HG03354 (cell line): ENCODE measurements at regions not wholly inside any gene's neighbourhood (a gene's known extent, or its start where the extent isn't known, plus 50 kb on each side); places are given as distances from the start of the nearest gene placed in this dataset.
"Not testable (repeated sequence)": the region's sequence is repeated elsewhere in the genome, so short reads cannot be mapped to it uniquely, and the experiment has no call there.

Source experiments
- ATAC-seq: cut with Tn5 transposase; IDR thresholded peaks from one replicate; pipeline ENCODE4 v1.9.1; 2021; ENCODE audit warnings: mild to moderate bottlenecking; ENCODE audit not compliant: unreplicated experiment, poor library complexity, severe bottlenecking

DNA sequence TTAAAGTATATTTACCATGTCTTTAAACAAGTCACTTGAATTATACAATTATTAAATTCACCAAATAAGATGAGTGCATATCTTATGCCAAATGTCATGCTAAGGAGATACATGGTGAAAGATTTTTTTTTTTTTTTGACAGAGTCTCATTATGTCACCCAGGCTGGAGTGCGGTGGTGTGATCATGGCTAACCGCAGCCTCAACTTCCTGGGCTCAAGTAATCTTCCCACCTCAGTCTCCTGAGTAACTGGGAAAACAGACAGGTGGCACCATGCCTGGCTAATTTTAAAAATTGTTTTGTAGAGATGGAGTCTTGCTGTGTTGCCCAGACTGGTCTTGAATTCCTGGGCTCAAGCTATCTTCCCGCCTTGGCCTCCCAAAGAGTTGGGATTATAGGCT is 149.0 kb upstream of the GOT2 start:
- ATAC-seq, result no peak

DNA sequence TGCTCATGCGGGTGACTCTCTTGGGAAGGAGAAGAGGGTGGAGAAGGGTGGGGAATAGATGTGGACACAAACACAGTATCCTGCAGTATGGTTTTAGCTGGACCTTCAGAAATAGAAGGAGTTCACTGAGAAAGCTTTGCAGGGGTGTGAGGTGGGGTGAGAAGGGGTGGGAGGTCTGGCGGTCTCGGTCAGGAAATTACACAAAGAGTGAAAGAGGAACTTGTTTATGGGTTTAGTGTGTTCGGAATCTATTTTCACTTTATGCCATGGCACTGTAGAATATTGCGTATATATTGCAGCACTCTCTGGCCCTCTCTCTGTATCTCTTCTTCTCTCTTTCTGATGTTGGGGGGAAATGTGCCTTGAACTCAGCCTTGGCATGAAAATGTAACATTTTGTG is 148.2 kb upstream of the GOT2 start:
- peak; percentile 94 for ATAC-seq

DNA sequence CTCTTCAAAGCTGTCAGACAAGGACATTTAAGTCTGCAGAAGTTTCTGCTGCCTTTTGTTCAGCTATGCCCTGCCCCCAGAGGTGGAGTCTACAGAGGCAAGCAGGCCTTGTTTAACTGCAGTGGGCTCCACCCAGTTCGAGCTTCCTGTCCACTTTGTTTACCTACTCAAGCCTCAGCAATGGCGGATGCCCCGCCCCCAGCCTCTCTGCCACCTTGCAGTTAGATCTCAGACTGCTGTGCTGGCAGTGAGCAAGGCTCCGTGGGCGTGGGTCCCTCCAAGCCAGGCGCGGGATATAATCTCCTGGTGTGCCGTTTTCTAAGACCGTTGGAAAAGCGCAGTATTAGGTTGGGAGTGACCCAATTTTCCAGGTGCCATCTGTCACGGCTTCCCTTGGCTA is 144.5 kb upstream of the GOT2 start:
- not testable (repeated sequence) for ATAC-seq

DNA sequence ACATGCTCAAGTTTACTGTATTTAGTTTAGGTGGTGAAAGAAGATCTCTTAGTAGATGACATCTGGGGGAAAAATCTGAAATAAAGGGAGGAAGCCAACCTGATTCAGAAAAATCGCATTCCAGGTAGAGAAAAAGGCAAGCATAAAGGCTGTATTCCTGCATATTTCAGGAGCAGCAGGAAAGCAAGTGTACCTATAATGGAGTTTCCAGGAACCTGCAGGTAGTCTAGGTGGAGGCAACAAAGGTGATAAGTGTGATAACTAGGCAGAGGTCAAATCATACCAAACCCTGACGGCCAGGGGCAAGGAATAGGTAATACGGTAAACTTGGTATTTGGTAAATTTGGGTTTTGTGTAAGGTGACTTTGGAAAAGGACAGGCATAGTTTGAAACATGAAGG is 132.8 kb upstream of the GOT2 start:
- no peak for ATAC-seq

DNA sequence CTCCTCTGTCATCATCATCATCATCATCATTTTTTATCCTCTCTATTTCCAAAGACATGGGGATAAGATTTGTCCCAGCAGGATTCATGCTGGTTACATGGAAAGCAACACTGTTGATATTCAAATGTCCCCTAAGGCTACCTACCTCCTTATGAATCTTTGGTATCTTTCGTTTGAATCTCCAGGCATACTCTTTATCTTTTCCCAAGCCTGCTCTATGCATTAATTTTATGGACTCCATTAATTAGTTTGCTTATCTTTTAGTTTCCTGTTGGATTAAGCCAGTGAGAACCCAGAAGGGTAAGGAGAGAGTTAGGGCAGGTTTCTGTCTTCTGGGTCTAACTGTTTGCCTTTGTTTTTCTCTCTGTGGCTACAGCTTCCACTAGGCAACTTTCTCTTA is 129.6 kb upstream of the GOT2 start:
- ATAC-seq, result no peak

DNA sequence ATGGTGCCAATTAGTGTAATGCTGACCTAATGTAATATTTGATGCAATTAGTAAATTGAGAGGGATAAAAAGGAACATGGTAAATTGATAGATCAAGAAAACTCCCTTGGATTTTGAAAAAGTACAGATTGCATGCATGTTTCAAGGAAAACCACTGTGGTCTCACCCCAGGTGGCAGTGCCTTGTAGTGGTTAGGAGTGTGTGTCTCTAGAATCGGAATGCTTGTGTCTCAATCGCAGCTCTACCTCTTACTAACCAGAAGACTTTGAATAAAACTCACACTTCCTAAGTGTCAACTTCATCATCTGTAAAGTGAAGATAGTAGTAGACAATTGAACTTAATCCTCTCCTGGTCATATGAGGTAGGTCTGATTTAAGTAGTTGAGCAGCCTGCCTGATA is 128.9 kb upstream of the GOT2 start:
- no peak for ATAC-seq

DNA sequence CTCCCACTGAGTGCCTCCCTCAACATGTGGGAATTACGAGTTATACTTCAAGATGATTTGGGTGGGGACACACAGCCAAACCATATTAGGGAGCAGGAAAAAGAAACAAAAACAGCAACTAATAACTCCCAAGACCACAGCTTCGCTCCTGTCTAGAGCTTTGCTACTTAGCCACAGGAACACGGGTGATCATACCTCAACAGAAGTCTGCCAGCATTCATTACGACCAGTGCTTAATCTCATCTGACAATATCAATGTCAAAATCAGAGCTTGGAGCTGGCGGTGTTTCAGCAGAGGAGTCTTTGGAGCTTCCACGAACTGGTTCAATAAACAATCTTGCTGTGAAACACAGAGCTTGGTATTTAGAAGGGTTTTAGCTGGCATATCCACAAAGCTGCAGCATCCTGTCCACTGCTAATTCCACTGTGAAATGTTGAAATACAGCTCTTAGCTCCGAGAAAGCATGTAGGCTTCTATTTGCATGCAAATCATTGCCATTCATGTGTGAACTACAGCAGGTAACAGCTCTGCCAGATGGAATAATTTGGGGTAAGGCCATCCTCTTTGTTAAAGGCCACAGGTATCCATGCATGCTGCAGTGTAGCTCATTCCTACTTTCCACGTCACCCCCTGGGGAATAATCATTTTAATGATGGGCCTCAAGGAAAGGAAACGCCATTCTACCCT is 128.4 kb upstream of the GOT2 start:
- no peak for ATAC-seq

DNA sequence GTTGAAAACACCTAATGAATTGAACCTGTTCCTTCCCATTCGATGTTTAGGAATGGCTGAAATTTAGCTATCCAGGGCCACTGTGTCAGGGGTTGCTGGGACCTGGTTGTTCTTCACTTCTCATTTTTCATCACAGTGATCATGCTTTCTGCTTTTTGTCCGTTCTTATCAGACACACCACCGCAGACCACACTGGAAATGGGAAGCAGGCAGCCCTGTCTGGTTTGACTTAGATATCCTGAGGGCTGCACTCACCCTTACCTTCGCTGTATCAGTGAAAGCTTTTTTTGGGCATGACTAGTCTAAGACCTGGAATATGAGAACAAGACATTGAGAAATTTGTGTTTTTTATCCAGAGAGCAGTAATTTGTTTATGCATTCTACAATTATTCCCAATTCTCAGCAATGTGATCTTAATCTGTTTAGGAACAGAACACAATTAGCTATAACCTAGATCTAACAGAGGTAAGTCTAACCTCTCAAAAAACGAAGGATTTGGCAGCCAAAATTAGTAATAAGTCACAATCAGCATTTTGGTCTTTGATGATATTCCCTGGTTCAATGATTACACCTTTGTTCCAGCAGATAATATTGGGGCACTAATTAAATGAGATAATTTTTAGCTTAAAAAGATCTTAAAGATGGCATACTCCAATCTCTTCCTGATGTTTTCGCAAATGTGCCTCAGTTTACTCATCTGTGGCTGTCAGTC is 126.0 kb upstream of the GOT2 start:
- no peak for ATAC-seq

DNA sequence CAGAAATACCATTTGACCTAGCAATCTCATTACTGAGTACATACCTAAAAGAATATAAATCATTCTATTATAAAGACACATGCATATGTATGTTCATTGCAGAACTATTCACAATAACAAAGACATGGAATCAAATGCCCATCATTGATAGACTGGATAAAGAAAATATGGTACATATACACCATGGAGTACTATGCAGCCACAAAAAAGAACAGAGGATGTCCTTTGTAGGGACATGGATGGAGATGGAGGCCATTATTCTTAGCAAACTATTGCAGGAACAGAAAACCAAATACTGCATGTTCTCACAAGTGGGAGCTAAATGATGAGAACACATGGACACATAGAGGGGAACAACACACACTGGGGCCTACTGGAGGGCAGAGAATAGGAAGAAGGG is 124.5 kb upstream of the GOT2 start:
- ATAC-seq, result not testable (repeated sequence)

DNA sequence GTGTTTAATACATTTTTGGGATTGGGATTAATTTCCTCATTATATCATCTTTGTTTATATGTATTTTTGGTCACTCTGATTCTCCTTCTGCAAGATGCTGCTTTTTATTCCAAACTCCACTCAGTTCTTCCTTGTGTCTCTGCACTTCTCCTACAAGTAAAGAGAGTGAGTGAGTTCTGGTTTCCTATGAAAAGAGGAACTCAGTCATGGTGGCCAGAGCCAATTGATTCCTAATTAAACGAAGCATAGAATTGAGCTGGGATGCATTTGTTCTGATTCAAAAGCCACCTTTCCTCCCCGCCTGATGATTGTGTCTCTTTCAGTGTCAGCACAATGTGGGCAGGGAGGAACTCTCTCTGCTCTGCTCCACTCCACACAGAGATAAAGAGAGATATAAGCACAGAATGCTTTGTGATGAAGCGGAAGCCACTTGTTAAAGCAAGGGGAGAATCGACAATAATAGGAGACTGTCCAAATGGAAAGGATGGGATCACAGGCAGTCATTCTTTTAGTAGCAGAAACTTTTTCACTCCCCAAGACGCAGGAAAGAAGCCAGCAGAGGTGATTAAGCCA is 121.3 kb upstream of the GOT2 start:
- ATAC-seq, result no peak

DNA sequence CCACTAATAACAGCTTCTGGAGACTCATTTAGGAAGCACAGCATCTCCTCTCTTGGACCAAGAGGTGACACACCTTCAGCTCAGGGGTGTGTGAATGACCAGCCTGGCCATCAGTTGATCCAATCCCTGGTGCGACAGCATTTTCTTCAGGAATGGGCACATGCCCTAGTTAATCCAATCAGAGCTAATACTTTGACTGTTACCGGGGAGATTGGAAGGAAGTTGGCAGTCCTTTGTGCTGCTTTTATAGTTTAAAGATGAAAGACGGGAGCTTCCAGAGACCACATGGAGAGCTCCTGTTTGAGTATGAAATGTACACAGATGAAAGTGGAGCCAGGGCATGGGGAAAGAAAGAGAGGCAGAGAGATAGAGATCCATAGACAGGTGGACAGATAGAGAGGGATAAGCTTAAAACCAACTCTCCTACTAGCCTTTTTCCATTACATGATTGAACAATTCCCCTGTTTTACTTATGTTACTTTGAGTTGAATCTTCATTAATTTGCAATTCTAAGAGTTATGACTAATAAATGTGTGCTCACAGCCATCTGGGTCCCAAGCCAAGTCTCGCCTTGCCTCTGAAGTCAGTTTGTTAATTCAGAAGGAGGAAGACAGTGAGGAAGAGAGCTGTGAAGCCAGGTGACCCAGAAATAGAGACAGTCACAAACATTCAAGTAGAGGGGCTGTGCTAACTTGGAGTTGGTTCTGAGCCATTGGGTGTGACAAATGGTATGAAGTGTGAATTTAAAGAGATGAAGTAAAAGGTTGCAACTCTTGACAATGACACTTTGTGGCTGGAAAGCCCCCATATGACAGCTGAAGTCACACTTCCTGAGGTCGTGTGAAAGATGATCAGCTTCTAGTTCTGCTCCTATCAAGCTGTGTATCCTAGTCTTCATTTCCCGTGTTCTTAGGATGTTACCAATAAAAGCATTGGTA is 120.0 kb upstream of the GOT2 start:
- ATAC-seq, result peak; percentile 70

DNA sequence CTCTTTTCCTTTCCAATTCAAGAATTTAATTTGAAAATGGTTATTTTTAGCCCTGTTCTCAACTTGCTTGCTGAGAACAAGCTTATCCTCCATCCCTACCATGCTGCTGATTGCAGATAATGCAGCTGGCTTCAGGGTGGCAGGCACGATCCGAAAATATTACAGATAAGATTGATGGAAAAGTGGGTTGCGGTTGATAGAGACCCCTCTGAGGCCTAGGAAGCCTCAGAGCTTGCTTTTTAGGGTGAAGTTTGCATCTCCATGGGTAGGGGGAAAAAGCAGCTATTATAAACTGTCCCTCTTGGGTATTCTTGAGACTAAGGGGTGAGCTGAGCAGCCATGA is 116.5 kb upstream of the GOT2 start:
- no peak for ATAC-seq

DNA sequence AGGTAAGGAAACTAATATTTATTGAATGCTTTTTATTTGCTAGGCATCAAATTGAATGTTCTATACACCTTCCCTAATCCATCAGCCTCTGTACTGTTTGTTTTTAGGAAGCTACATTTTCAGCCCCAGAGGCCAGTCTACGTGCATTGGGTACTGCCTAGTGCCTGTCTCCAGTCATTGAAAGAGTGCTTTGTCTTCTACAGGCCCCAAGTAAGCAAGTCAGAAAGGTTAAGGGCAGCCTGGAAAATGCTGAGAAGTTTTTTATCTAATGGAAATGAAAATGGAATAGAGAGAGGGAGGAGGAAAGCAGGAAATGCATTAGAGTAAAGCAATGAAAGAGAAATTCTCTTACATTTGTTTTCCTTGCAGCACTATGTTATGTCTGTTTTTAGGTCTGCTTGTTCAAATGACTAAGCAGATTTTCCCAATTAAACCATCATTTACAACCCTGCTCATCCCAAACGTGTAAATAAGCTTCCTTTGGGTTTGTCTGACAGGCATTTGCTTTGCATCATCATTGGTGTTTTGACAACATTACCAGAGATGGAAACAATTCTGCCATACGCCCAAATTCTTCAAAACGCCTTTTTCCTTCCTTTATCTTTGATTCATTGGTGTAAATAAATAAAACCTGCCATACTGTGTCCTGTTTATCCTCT is 116.0 kb upstream of the GOT2 start:
- ATAC-seq, result no peak

DNA sequence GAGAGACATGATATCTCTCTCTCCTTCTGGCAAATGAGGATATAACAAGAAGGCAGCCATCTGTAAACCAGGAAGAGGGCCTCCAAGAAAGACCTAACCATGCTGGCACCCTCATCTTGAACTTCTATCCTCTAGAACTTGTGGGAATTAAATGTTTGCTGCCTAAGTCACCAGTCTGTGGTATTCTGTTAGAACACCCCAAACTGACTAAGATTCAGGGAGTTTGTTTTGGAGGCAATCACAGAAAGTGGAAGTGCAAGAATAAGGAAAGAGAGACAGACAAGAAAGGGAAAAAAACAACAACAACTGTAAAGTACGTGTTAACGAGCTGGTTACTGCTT is 114.5 kb upstream of the GOT2 start:
- no peak for ATAC-seq

DNA sequence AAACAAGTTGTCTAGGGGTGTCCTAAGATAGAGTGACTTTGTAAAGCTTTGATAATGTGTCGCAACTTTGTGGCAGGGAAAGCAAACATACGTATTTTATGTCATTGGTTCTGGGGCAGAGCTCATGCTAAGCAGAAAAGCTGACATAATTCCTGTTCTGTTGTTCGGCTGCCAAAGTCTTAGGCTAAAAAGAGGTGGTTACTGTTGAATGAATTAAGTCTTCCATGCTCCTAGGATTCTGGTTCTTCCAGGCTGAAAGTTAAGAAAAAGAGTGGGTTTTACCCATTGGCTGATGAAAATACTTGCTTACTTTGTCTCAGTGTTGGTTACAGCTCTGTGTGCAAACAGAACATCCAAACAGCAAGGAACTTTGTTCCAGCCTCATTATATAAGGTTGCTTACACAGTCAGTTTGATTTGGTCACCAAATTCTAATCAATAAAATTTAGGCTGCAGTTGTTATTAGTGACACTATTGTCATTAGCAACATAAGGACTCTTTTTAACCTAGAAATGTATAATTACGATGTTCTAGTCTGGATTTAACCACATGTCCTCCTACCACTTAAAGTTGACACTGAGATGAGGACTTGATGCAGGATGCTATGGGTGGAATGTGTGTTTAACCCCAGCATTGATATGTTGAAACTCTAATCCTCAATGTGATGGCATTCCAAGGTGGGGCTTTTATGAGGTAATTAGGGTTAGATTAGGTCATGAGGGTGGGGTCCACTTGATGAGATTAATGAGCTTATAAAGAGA is 114.0 kb upstream of the GOT2 start:
- no peak for ATAC-seq

DNA sequence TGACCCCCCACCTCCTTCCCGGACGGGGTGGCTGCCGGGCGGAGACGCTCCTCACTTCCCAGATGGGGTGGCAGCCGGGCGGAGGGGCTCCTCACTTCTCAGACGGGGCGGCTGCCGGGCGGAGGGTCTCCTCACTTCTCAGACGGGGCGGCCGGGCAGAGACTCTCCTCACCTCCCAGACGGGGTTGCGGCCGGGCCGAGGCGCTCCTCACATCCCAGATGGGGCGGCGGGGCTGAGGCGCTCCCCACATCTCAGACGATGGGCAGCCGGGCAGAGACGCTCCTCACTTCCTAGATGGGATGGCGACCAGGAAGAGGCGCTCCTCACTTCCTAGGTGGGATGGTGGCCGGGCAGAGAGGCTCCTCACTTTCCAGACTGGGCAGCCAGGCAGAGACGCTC is 112.1 kb upstream of the GOT2 start:
- ATAC-seq, result not testable (repeated sequence)

DNA sequence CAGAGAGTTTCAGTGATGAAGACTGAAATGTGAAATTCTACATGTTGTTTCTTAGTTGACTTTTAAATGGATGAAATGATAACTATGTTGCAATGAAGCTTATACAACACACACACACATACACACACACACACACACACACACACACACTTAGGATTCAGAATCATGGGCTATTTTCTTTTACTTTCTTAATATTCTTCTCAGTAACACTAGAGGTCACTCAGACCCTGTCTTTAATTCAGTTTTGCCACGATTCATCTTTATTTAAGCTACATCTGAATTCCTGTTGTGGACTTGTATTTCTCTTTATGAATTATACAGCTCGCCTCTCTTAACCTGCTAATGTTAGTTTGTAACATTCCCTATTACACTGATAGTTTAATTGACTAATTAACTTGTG is 109.6 kb upstream of the GOT2 start:
- peak; percentile 52 for ATAC-seq

DNA sequence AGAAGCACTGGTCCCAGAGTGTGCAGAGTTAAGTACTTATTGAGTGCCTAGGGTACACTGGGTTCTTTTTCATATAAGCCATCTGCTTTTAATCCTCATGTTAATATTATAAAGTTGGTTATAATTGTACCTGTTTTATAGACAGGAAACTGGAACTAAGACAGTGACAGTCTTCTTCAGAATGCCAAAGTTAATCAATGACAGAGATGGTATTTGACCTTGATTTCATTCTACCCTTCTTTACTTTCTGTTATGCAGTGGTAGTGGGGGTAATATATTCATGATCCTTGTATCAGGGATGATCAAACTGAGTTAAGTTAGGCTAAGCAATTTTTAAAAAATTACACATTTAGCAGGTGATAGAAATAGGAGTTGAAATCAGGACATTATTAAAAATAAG is 108.6 kb upstream of the GOT2 start:
- ATAC-seq, result peak; percentile 78

DNA sequence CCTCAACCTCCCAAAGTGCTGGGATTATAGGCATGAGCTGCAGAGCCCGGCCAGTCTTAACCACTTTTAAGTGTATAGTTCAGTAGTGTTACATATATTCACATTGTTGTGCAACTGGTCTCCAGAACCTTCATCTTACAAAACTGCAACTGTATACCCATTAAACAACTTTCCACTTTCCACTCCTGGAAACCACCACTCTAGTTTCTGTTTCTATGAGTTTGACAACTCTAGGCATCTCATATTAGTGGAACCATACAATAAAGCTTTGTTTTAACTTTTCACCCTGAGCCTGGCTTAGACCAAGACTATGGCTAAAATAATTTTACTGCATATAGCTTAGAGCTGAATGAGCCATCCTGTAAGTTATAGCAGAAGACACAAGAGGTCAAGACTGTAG is 108.0 kb upstream of the GOT2 start:
- ATAC-seq, result peak; percentile 59
